Esophagus (tissue), 2 donors: ENCODE measurements at regions not wholly inside any gene's neighbourhood (a gene's known extent, or its start where the extent isn't known, plus 50 kb on each side); places are given as distances from the start of the nearest gene placed in this dataset.

Experiments used
- H3K27ac ChIP-seq, 2 donors: one replicate each; pipeline ENCODE4 v1.5.1; 2013; ENCODE audit warnings: low read depth in 2 of 2, mild to moderate bottlenecking in 2 of 2, inconsistent platforms in 1 of 2, low read length in 1 of 2, moderate library complexity in 1 of 2
- H3K27me3 ChIP-seq, 2 donors: one replicate each; pipeline ENCODE4 v1.6.1; 2013; ENCODE audit warnings: low read length in 2 of 2, control low read depth in 1 of 2, mild to moderate bottlenecking in 1 of 2; ENCODE audit not compliant: insufficient read depth in 2 of 2, control insufficient read depth in 1 of 2
- H3K36me3 ChIP-seq, 2 donors: one replicate each; pipeline ENCODE4 v1.6.1; 2013; ENCODE audit warnings: low read length in 1 of 2; ENCODE audit not compliant: control insufficient read depth in 2 of 2, insufficient read depth in 2 of 2
- H3K4me1 ChIP-seq, 2 donors: one replicate each; pipeline ENCODE4 v1.6.1; 2013; ENCODE audit warnings: low read length in 1 of 2; ENCODE audit not compliant: control insufficient read depth in 2 of 2, insufficient read depth in 2 of 2
- H3K4me3 ChIP-seq, 2 donors: one replicate each; pipeline ENCODE4 v1.5.1; 2013; ENCODE audit warnings: low read length in 2 of 2, mild to moderate bottlenecking in 2 of 2, low read depth in 1 of 2, moderate library complexity in 1 of 2
- H3K9me3 ChIP-seq, 2 donors: one replicate each; pipeline ENCODE4 v1.6.1; 2013; ENCODE audit warnings: mild to moderate bottlenecking in 2 of 2, low read depth in 1 of 2, low read length in 1 of 2, moderate library complexity in 1 of 2; ENCODE audit not compliant: control insufficient read depth in 2 of 2, insufficient read depth in 1 of 2
- WGBS, 2 donors: extraction: QIAGEN DNeasy Blood & Tissue Kit; methylation state at CpG; one replicate each; pipeline ENCODE4 v1.1.7; 2013; 5-methylcytosine and 5-hydroxymethylcytosine counted together
- donor health status: healthy with polysubstance abuse.
- donor health status: Bipolar disorder and iron deficiency.

DNA sequence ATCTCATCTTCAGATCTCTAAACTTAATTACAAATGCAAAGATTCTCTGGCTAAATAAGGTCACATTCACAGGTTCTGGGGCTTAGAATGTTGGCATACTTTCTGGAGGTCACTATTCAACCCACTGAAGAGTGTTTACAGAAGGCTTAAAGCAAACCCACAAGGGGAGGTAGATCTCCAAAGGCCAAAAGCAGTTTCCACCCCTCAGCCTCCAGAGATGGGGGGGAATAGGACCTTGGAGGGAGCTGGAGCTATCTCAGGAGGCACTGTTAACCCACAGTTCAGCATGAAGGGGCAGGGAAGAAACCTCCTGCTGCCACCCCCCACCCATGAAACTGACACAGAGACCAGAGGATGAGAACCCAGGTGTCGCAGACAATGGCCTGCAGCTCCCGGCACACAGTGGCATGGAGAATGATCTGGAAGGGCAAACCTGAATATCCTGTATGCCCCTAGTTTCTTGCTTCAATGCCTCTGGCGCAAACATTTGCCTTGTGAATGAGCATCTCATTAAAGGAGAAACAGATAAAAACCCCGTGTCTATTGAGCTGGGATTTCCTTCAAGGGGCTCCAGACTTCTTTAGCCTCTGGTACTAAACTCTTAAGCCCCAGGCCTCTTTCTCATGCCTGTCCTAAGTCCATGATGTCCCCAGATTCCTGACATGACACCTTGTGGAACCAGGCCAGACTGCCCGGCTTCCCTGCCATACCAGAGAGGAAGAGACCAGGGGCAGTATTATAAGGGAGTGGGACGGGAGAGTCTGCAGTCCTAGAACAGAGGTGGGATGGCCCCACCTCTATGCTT is 103.1 kb upstream of the CDH5 start:
- Histone ChIP-seq H3K27me3 (no peaks in the 10 kb centered on the region), H3K36me3 (no peaks in the 10 kb centered on the region), H3K27ac (no peak overlapping the region), H3K9me3 (no peaks in the 10 kb centered on the region), H3K4me1 (peaks cover 2 to 14% of the 10 kb centered on the region in 2 donors), H3K4me3 (no peak overlapping the region)
- 72 to 78% methylated on average over 6 of the region's 6 CpGs for WGBS, 2 donors

DNA sequence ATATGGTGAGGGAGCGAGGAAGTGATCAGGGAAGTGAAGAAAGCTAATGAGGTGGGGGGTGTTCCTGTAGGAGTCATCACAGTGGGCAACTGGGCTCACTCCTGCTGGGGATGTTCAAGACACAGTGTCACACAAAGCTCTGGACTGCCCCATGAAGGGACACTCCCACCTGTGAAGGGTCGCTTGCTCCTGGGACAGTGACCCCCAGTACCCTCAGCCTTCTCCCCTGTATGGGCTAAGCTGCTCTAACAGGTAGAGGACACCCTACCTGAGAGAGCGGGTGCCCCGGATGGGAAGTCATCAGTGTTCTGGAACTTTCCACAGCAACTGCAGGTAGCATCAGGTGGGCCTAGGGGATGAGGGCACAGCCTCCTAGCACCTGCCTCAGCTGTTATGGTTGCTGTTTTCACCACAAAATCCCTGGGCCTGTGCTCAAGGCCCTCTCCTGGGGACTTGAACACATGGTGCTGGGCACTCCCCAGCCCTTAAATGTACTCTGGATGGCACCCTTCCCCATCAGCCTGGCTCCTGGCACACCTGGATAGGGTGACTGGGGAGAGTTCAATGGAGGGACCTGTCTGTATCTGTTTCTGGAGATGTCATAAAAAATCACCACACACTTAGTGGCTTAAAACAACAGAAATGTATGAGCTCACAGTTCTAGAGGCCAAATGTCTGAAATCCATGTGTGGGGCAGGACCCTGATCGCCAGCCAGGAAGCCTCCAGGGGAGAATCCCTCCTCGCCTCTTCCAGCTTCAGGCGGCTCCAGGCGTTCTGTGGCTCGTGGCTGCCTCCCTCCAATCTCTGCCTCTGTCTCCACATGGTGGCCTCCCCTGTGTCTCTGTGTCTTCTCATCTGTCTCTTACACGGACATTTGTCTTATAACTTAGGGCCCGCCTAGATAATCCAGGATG is 104.0 kb upstream of the CDH5 start:
- Histone ChIP-seq H3K36me3 (no peaks in the 10 kb centered on the region), H3K27ac (peak overlapping the region in 1 of 2 donors; percentile 22), H3K4me3 (no peak overlapping the region), H3K27me3 (no peaks in the 10 kb centered on the region), H3K4me1 (peaks cover 2 to 10% of the 10 kb centered on the region in 2 donors), H3K9me3 (no peaks in the 10 kb centered on the region)
- 57 to 66% methylated on average over 11 of the region's 11 CpGs for WGBS, 2 donors

DNA sequence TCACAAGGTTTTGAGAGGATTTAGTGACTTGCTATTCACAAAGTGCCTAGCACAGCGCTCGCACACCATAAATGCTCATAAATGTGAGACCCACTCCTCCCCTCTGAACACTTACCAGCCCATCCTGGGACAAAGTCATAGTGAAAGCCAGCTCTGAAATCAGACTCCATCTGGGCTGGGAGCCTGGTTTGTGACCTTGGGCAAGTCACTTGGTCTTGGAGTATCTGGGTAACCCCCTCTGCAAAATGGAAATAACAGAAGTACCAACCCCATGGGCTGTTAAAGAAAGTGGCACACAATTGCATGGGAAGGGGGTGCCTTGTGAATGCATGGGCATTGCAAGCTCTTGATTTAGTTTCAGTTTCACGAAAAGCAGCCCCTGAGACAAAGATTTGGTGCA is 104.7 kb upstream of the CDH5 start:
- Histone ChIP-seq H3K4me3 (no peak overlapping the region), H3K36me3 (no peaks in the 10 kb centered on the region), H3K27me3 (no peaks in the 10 kb centered on the region), H3K4me1 (peaks cover 2 to 7% of the 10 kb centered on the region in 2 donors), H3K9me3 (no peaks in the 10 kb centered on the region), H3K27ac (no peak overlapping the region)
- WGBS, 2 donors: 77 to 87% methylated on average over 3 of the region's 3 CpGs

DNA sequence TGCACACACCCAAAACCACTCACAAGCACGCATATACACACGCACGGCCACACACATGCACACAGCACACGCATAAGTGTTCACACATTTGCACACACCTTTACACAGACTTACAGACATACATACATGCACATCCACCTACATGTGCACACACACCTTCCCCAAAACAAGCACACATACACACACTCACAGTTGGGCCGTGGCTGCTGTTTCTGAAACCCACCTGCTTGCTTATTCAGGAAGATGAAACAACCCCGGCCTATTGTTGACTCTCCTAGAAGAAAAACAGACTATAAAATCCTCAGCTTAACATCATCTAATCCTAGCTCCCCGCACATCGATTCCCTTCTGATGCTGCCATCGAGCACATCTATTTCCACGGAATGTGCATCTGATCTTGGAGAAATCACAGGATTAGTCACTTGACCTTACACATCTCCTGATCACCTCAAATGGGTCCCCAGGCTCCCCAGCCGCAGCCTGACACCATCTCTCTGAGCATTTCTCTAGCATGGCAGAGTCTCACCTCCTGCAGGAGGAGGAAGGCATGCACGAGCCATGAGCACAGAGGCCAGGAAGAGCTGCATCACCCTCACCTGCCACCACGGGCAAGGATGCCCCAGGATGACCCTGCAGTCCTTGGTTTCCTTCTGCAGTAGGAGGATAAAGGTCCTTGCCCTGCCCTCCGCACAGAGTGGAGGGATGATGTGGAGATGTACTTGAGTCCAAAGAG is 105.8 kb upstream of the CDH5 start:
- Histone ChIP-seq H3K4me3 (no peak overlapping the region), H3K27me3 (no peaks in the 10 kb centered on the region), H3K4me1 (peaks cover 0 to 7% of the 10 kb centered on the region in 2 donors), H3K9me3 (no peaks in the 10 kb centered on the region), H3K36me3 (no peaks in the 10 kb centered on the region), H3K27ac (no peak overlapping the region)
- WGBS, 2 donors: 70 to 76% methylated on average over 14 of the region's 14 CpGs

DNA sequence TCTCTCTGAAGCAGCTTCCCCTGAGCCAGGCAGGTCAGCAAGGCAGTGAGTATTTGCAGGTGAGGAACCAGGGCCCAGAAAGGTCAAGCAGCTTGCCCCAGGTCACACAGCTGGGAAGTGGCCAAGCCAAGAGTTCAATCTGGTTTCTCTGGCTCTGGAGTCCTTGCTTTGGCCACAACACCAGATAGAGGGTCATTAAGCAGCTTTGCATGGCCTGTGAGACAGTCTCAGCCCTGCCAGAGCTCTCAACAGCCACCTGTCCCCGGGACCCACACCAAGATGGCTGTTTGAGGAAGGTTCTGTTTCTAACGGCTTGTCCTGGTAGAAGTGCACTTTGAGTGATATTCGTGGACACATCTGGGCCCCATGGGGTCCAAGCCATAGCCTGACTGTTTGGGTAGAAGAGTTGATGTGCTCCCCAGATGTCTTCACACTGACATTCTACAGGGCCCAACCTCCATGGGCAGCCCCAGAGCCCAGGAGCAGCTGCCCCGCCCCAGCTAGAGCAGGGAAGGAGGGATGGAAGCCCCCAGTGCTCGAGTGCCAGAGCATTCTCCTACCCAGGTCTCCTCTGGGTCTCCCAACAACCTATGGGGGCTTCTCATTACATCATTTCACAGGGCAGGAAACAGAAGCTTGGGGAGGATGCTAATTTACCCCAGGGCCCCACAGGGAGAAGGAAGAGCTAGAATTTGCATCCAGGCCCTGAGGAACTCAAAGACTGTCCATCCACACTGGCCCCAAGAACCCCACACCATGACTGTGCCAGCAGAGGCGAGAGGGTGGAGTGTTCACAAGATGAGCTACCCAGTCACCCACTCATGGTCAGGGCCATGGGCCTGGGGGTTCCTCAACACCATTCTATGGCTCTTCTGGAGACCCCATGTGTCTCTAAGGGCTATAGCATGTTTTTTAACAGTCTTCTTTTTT is 107.3 kb upstream of the CDH5 start:
- no peaks in the 10 kb centered on the region for H3K36me3 ChIP-seq
- no peak overlapping the region for H3K4me3 ChIP-seq
- WGBS, 2 donors: 87 to 89% methylated on average over 6 of the region's 6 CpGs
- H3K9me3 ChIP-seq: no peaks in the 10 kb centered on the region
- H3K27me3 ChIP-seq: no peaks in the 10 kb centered on the region
- no peak overlapping the region for H3K27ac ChIP-seq
- peaks cover 0 to 7% of the 10 kb centered on the region in 2 donors for H3K4me1 ChIP-seq

DNA sequence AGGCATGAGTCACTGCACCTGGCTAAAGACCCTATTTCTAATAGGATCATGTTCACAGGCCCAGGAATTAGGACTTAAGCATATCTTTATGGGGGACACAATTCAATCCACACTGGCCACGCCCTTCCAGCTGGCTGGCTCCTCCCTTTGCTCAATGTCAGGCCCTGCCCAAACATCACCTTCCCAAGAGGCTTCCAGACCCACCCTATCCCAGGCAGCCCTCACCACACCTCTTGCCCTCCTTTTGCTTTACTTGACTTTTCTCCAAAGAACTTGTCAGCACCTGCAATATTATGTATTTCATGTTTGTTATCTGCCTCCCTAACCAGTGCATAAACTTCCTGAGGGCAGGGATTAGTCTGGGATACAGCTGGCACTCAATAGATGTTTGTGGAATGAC is 109.6 kb upstream of the CDH5 start:
- WGBS, 2 donors: 67 to 68% methylated on average over 1 of the region's 1 CpG
- H3K27me3 ChIP-seq: no peaks in the 10 kb centered on the region
- H3K4me1 ChIP-seq: no peaks in the 10 kb centered on the region
- H3K27ac ChIP-seq: no peak overlapping the region
- no peaks in the 10 kb centered on the region for H3K36me3 ChIP-seq
- H3K4me3 ChIP-seq: no peak overlapping the region
- peaks cover 0 to 2% of the 10 kb centered on the region in 2 donors for H3K9me3 ChIP-seq

DNA sequence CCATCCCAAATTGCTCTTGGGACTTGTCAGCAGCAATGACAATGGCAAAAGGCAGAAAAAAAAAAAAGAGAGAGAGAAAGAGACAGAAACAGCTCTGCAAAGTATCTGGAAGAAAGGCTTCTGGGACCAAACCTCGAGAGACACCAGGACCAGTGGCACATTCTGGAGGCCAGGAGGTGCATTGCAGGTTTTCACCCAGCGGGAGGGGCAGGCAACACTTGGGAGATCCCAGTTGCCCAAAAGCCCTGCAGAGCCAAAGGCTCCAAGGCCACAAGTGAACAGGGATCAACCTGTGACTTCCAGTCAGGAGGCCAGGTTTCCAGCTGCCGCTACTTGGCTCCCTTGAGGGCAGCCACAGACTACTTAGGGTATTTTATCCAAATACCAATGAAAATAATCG is 110.8 kb upstream of the CDH5 start:
- peaks cover 0 to 2% of the 10 kb centered on the region in 2 donors for H3K4me1 ChIP-seq
- H3K36me3 ChIP-seq: no peaks in the 10 kb centered on the region
- WGBS, 2 donors: 78 to 91% methylated on average over 4 of the region's 4 CpGs
- H3K9me3 ChIP-seq: peaks cover 0 to 2% of the 10 kb centered on the region in 2 donors
- no peak overlapping the region for H3K27ac ChIP-seq
- no peak overlapping the region for H3K4me3 ChIP-seq
- H3K27me3 ChIP-seq: no peaks in the 10 kb centered on the region

DNA sequence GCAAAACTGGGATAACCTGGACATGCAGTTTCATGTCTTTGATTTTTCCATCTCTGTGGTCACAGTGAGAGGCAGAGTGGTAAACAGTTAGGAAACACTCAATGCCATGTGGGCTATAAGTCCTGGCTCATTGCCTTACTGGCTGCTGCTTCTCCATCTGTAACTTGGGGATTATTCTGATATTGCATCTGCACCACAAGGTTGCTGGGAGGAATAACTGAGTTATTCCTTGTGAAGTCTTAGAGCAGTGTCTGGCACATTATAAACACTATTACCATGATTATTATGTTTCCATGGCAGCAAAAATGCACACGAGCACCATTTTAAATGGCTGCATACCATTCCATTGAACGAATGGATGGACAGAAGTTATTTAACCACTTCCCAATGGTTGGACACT is 111.7 kb upstream of the CDH5 start:
- H3K4me1 ChIP-seq: peaks cover 0 to 4% of the 10 kb centered on the region in 2 donors
- H3K9me3 ChIP-seq: peaks cover 0 to 2% of the 10 kb centered on the region in 2 donors
- H3K27ac ChIP-seq: no peak overlapping the region
- no peaks in the 10 kb centered on the region for H3K36me3 ChIP-seq
- H3K27me3 ChIP-seq: no peaks in the 10 kb centered on the region
- WGBS, 2 donors: 58 to 73% methylated on average over 2 of the region's 2 CpGs
- H3K4me3 ChIP-seq: no peak overlapping the region
